ENCODE measurements at regions not wholly inside any gene's neighbourhood (a gene's known extent, or its start where the extent isn't known, plus 50 kb on each side); places are given as distances from the start of the nearest gene placed in this dataset.

- Histone ChIP-seq H3K27ac (ENCODE audit: low read depth, low read length) (no peak overlapping the region), H3K4me1 (ENCODE audit: control insufficient read depth, insufficient read depth, low read length) (no peaks in the 10 kb centered on the region), H3K36me3 (ENCODE audit: control insufficient read depth, insufficient read depth, low read length) (no peaks in the 10 kb centered on the region), H3K9ac (ENCODE audit: extremely low read depth, low read length, poor library complexity, severe bottlenecking) (no peak overlapping the region), H3K27me3 (ENCODE audit: control insufficient read depth, insufficient read depth, low read length, poor library complexity, severe bottlenecking) (no peaks in the 10 kb centered on the region), H3K9me3 (ENCODE audit: control insufficient read depth, low read length) (no peaks in the 10 kb centered on the region), H3K4me3 (ENCODE audit: low read length) (no peak overlapping the region)
- no peak for TF ChIP-seq CTCF (conservative IDR thresholded peaks at IDR 0.05)
- H3K4me3 Mint-ChIP-seq: no peak overlapping the region
- no peak for DNase-seq
- no peaks in the 10 kb centered on the region for H3K27me3 Mint-ChIP-seq (ENCODE audit: insufficient read depth)
- H3K9me3 Mint-ChIP-seq: no peaks in the 10 kb centered on the region
- H3K36me3 Mint-ChIP-seq (ENCODE audit: low read depth): no peaks in the 10 kb centered on the region
- H3K27ac Mint-ChIP-seq: no peak overlapping the region
- 87% methylated on average over 2 of the region's 2 CpGs; no CpG with 5 or more reads in 1 of the 2 experiments for WGBS, 2 experiments (ENCODE audit: insufficient coverage in 1 of 2, insufficient read length in 1 of 2)
- peaks cover 4% of the 10 kb centered on the region for H3K4me1 Mint-ChIP-seq
Observed at GRCh38 chr7:120097020-120097419, 176.0 kb upstream of the KCND2 start.

- Histone ChIP-seq H3K4me3 (ENCODE audit: low read length) (no peak overlapping the region), H3K9me3 (ENCODE audit: control insufficient read depth, low read length) (no peaks in the 10 kb centered on the region), H3K9ac (ENCODE audit: extremely low read depth, low read length, poor library complexity, severe bottlenecking) (no peak overlapping the region), H3K27ac (ENCODE audit: low read depth, low read length) (no peak overlapping the region), H3K27me3 (ENCODE audit: control insufficient read depth, insufficient read depth, low read length, poor library complexity, severe bottlenecking) (no peaks in the 10 kb centered on the region), H3K4me1 (ENCODE audit: control insufficient read depth, insufficient read depth, low read length) (no peaks in the 10 kb centered on the region), H3K36me3 (ENCODE audit: control insufficient read depth, insufficient read depth, low read length) (no peaks in the 10 kb centered on the region)
- Mint-ChIP-seq H3K4me3 (no peak overlapping the region), H3K27me3 (ENCODE audit: insufficient read depth) (no peaks in the 10 kb centered on the region), H3K27ac (no peak overlapping the region), H3K9me3 (no peaks in the 10 kb centered on the region), H3K36me3 (ENCODE audit: low read depth) (no peaks in the 10 kb centered on the region), H3K4me1 (peaks cover 4% of the 10 kb centered on the region)
- no peak for DNase-seq
- no peak for TF ChIP-seq CTCF (conservative IDR thresholded peaks at IDR 0.05)
Observed at GRCh38 chr7:120097774-120098173, 175.2 kb upstream of the KCND2 start.

- H3K4me3 Mint-ChIP-seq: no peak overlapping the region
- peaks cover 24% of the 10 kb centered on the region for H3K9me3 Mint-ChIP-seq
- Histone ChIP-seq H3K9me3 (ENCODE audit: control insufficient read depth, low read length) (peaks cover 18% of the 10 kb centered on the region), H3K9ac (ENCODE audit: extremely low read depth, low read length, poor library complexity, severe bottlenecking) (no peak overlapping the region), H3K27ac (ENCODE audit: low read depth, low read length) (no peak overlapping the region), H3K4me3 (ENCODE audit: low read length) (no peak overlapping the region), H3K36me3 (ENCODE audit: control insufficient read depth, insufficient read depth, low read length) (no peaks in the 10 kb centered on the region), H3K4me1 (ENCODE audit: control insufficient read depth, insufficient read depth, low read length) (no peaks in the 10 kb centered on the region), H3K27me3 (ENCODE audit: control insufficient read depth, insufficient read depth, low read length, poor library complexity, severe bottlenecking) (no peaks in the 10 kb centered on the region)
- no peaks in the 10 kb centered on the region for H3K27me3 Mint-ChIP-seq (ENCODE audit: insufficient read depth)
- no peak for DNase-seq
- H3K4me1 Mint-ChIP-seq: no peaks in the 10 kb centered on the region
- peaks cover 3% of the 10 kb centered on the region for H3K36me3 Mint-ChIP-seq (ENCODE audit: low read depth)
- H3K27ac Mint-ChIP-seq: no peak overlapping the region
- no peak for TF ChIP-seq CTCF (conservative IDR thresholded peaks at IDR 0.05)
Observed at GRCh38 chr7:120108376-120108775, 164.6 kb upstream of the KCND2 start.

All from endodermal cell (in vitro differentiated cells).